GM13977 (cell line): ENCODE measurements at regions not wholly inside any gene's neighbourhood (a gene's known extent, or its start where the extent isn't known, plus 50 kb on each side); places are given as distances from the start of the nearest gene placed in this dataset.

Experiments used
- DNase-seq: peaks from one replicate; pipeline ENCODE4 v3.0.0; 2012; ENCODE audit warnings: low spot score
- in situ Hi-C: fragments of 300-500 bp; cut with MboI; formaldehyde crosslinking; loops from one replicate; pipeline ENCODE4 v1.12.0; 2022; ENCODE audit warnings: low sequenced_read_pairs, low pct_unique_long_range_greater_than_20kb, mixed read lengths, inconsistent platforms; ENCODE audit not compliant: unreplicated experiment
- TF ChIP-seq, protein P1 (sequence below): IDR thresholded peaks from 2 replicates; pipeline ENCODE4 v1.5.1; 2012; ENCODE audit warnings: mild to moderate bottlenecking, control low read depth; ENCODE audit not compliant: insufficient read depth; ENCODE audit errors: extremely low read depth, missing control alignments

DNA sequence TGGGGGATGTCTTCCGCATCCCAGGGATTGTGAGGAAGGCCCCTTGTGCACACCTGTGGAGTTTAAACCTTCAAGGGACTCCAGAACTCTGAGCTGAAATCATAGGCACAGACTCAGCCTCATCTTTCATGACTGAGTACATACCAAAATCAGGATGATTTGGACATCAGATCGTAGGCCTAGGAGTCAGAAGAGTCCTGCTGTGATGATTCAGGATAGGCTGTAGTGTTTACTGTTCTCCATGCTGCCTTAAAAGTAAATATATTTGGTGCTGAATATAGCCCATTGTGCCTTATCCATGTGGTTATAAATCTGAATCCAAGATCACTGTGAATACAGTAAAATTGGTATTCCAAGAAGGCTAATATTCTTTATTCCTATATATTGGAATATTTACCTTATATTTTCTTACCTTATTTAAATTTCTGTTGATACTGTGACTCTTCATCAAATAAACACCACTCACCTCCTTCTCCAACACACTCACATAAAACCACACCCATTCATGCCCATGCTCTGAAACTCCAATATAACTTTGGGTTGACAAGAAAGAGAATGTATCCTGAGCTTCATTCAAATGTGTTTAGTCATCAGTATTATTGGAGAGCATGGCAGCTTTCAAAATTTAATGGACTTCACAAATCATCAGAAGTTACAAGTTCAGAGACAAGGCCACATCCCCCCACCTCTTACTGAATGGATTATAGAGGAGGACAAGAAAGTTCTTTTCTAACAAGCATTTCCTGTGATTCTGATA is 561.4 kb upstream of the LINC00305 start:
- DNase-seq, result no peak
- in situ Hi-C loops, result no loop called here
- TF ChIP-seq, protein P1, sequence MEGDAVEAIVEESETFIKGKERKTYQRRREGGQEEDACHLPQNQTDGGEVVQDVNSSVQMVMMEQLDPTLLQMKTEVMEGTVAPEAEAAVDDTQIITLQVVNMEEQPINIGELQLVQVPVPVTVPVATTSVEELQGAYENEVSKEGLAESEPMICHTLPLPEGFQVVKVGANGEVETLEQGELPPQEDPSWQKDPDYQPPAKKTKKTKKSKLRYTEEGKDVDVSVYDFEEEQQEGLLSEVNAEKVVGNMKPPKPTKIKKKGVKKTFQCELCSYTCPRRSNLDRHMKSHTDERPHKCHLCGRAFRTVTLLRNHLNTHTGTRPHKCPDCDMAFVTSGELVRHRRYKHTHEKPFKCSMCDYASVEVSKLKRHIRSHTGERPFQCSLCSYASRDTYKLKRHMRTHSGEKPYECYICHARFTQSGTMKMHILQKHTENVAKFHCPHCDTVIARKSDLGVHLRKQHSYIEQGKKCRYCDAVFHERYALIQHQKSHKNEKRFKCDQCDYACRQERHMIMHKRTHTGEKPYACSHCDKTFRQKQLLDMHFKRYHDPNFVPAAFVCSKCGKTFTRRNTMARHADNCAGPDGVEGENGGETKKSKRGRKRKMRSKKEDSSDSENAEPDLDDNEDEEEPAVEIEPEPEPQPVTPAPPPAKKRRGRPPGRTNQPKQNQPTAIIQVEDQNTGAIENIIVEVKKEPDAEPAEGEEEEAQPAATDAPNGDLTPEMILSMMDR, result no peak

DNA sequence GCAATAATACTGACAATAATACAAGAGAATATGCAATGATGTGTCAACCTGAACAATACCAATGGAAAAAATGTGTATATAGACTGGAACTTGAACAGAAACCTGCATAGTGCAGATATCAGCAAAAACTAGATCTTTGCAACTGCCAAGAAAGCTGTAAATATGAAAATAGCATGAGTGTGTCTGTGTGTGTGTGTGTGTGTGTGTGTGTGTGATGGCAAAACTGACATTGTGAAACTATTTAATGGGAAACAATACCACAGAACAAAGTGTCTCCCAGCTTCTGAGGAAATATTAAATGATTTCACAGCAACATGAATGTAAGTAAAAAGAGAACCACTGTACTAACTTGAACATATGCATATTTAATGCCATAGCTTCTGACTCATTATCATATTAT is 558.2 kb upstream of the LINC00305 start:
- DNase-seq, result no peak

DNA sequence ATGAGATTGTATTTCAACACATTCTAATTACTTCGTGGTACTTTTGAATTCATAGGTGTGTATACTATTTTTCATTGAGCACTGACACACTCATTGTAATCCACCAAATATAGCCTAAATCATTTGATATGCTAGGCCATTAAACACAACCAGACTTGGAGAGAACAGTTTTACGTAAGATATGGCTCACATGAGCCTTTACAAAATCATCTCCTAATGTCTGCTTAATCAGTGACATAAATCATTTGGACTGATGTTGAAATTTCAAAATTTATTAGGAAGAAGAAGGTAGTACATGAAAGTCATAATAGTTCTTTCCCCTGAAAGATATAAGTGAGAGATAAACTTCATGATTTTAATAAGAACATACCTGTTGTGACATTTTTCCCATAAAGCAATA is 550.2 kb upstream of the LINC00305 start:
- in situ Hi-C loops, result no loop called here
- no peak for DNase-seq
- TF ChIP-seq, protein P1, result no peak

More for the DNA sequence above, 558.2 kb upstream of the LINC00305 start:
- in situ Hi-C loops, result no loop called here
- TF ChIP-seq, protein P1, result no peak

DNA sequence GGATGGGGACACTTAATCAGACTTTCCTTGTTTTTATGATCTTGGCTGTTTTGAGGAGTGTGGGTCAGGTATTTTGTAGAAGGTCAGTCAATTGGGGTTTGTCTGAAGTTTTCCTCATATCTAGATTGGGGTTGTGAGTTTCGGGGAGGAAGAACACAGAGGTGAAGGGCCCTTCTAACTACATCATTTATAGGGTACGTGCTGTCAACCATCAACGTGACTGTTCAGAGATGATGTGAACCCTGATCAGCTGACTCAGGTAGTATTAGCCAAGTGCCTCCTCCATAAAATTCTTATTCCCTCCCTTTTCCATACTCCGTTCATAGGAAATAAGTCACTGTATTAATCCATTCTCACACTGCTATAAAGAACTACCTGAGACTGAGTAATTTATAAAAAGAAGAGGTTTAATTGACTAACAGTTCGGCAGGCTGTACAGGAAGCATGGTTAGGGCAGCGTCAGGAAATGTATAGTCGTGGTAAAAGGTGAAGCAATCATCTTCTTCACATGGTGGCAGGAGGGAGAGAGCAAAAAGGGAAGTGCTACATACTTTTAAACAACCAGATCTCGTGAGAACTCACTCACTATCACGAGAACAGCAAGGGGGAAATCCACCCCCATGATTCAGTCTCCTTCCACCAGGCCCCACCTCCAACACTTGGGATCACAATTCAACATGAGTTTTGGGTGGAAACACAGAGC is 547.1 kb upstream of the LINC00305 start:
- TF ChIP-seq, protein P1, result no peak
- in situ Hi-C loops, result no loop called here

DNA sequence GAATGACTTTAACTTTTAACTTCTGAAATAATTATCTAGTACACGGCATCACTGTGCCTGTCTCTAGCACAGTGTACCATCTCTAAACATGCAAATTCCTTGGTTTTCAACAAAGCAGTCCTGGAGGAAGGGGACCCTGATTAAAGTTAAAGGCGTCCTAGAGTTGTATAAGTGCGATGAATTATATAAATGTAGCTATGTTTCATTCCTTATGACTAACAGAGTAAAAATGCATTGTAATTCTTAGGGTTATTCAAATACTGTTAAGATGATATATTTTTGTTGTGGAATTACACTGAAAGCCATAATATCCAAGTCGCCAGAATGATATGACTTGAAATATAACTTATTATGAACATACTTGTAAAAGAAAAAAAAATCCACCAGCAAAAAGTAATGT is 544.9 kb upstream of the LINC00305 start:
- TF ChIP-seq, protein P1, result no peak
- no peak for DNase-seq
- in situ Hi-C loops, result no loop called here

More for the DNA sequence above, 547.1 kb upstream of the LINC00305 start:
- no peak for DNase-seq

DNA sequence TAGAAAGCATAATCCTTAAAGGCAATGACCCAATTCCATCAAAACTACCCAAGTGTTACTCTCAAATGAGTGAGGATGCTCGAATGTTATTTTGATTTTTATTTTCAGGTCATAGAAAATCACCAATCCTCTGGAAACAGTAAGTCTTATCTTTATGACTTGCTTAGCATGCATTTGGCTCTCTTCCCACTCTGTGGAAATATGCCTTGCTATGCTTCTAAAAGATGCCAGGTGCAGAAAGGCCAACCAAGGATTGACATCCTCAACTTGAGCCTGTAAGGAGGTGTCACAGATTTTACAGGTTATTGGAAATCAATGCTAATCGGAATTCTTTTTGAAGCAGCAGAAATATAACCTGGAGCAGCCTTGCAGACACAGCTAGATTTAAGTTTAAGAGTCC is 543.9 kb upstream of the LINC00305 start:
- TF ChIP-seq, protein P1, result no peak
- in situ Hi-C loops, result no loop called here
- DNase-seq, result no peak
